Activated T-helper 2 cell treated with anti-CD3 and anti-CD28 coated beads, Interferon-gamma antibody, Interleukin-2, Interleukin-4, amounts not matched to agents 10 μg/mL and 5 μg/mL and 100 μg/mL, durations not matched to agents 14 hours and 24 hours and 36 hours (primary cell): ENCODE measurements at regions not wholly inside any gene's neighbourhood (a gene's known extent, or its start where the extent isn't known, plus 50 kb on each side); places are given as distances from the start of the nearest gene placed in this dataset.
"Not testable (repeated sequence)": the region's sequence is repeated elsewhere in the genome, so short reads cannot be mapped to it uniquely, and the experiment has no call there.

Experiments
- DNase-seq: peaks from one replicate; pipeline ENCODE4 v3.0.0; 2021; ENCODE audit warnings: low spot score
- H3K27ac Mint-ChIP-seq: one replicate; pipeline ENCODE4 v1.8.0; 2021; ENCODE audit warnings: mixed read lengths
- H3K27me3 Mint-ChIP-seq: one replicate; pipeline ENCODE4 v1.8.0; 2021; ENCODE audit warnings: low read depth, mixed read lengths
- H3K36me3 Mint-ChIP-seq: one replicate; pipeline ENCODE4 v1.8.0; 2021; ENCODE audit warnings: low read depth, mixed read lengths
- H3K4me1 Mint-ChIP-seq: one replicate; pipeline ENCODE4 v1.8.0; 2021; ENCODE audit warnings: low read depth, mixed read lengths
- H3K4me3 Mint-ChIP-seq: one replicate; pipeline ENCODE4 v1.8.0; 2021; ENCODE audit warnings: low read depth, mild to moderate bottlenecking, moderate library complexity, mixed read lengths
- H3K9me3 Mint-ChIP-seq: one replicate; pipeline ENCODE4 v1.8.0; 2021; ENCODE audit warnings: mixed read lengths
- intact Hi-C: fragments of 100-400 bp; cut with micrococcal nuclease; formaldehyde crosslinking; loops from one replicate; pipeline ENCODE4 v1.15.1; 2023

DNA sequence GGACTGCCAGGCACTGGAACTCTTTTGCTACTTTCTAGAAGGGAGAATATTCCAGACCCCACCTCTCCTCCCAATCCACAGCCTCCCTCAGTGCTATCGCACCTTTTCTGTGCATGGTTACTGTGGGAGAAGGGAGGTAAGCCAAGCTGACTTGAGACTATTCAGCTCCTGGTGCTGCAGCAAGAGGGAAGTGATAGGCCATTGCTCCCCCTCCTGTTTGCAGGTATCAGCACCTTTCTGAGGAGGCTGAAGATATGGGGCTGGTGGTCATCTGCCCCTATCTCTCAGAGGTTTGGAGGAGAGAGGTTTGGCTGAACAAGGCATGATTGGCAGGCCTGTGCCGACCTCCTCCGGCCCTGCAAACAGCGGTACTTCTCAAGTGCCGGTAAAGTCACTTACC lies 103.3 kb upstream of the GATB start:
- peaks cover 5% of the 10 kb centered on the region for H3K9me3 Mint-ChIP-seq
- H3K27me3 Mint-ChIP-seq = peaks cover 9% of the 10 kb centered on the region

DNA sequence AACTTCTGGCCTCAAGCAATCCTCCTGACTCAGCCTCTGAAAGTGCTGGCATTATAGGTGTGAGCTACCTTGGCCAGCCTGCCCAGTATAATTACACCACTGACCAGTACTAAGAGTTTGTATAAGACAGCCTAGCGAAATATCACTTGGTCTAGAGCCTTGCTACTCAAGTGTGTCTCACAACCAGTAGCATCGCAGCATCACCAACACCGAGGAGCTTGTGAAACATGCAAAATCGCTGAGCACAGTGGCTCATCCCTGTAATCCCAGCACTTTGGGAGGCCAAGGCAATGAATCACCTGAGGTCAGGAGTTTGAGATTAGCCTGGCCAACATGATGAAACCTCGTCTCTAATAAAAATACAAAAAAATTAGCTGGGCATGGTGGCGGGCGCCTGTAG lies 102.0 kb upstream of the GATB start:
- H3K36me3 Mint-ChIP-seq = no peaks in the 10 kb centered on the region
- no peak overlapping the region for H3K4me3 Mint-ChIP-seq
- H3K9me3 Mint-ChIP-seq = peaks cover 2% of the 10 kb centered on the region
- intact Hi-C loops = no loop called here
- peaks cover 12% of the 10 kb centered on the region for H3K27me3 Mint-ChIP-seq
- H3K4me1 Mint-ChIP-seq = no peaks in the 10 kb centered on the region
- no peak for DNase-seq
- H3K27ac Mint-ChIP-seq = no peak overlapping the region

More for the DNA sequence above, 103.3 kb upstream of the GATB start:
- intact Hi-C loops = no loop called here
- Mint-ChIP-seq H3K4me1 (no peaks in the 10 kb centered on the region), H3K4me3 (no peak overlapping the region), H3K36me3 (no peaks in the 10 kb centered on the region), H3K27ac (no peak overlapping the region)
- DNase-seq = no peak

DNA sequence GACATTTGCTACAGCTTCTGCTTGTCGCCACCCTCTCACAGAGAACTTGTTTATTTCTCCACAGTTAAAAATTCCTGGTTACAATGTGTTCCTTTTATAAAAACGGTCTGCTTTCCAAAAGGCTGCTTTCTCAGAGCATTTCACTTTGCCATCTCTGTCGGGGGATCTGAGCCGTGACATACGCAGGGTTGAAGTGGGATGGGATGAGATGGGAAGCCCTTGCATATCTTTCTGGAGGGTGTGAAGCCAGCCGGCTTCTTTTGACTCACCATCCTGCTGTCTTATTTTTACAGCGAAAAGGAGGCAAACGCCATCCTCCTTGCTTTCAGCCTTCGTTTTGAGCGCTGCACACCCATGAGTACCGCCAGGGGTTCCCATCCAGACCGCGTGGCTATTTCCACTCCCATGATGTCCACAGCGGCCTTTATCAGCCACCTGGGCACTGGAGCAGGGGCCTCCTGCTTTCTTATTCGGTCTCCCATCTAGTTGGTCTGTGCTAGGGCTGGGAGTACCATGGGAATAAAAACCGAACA lies 99.8 kb upstream of the GATB start:
- no peak overlapping the region for H3K4me3 Mint-ChIP-seq
- peaks cover 7% of the 10 kb centered on the region for H3K27me3 Mint-ChIP-seq
- H3K4me1 Mint-ChIP-seq = no peaks in the 10 kb centered on the region
- no peak overlapping the region for H3K27ac Mint-ChIP-seq
- H3K36me3 Mint-ChIP-seq = no peaks in the 10 kb centered on the region
- no peak for DNase-seq
- H3K9me3 Mint-ChIP-seq = no peaks in the 10 kb centered on the region
- intact Hi-C loops = no loop called here

DNA sequence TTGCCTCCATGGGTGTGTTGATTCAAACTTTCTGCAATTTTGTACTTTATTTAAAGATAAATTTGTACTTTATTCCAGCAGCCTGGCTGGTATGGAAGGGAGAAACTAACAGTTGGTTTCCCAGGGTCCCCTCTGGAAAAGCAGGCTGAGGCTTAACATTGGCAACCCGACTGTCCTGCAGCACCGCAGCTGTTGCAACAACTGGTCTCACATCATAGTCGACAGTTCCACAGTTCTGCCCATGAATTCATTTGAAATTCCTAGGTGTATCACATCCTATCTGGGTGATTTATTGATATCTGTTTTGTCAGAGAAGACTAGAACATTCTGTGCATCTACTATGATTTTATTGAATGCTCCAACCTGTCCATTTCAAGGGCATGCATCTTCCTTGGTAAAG lies 98.8 kb upstream of the GATB start:
- no peak for DNase-seq
- Mint-ChIP-seq H3K4me1 (no peaks in the 10 kb centered on the region), H3K9me3 (no peaks in the 10 kb centered on the region), H3K27ac (no peak overlapping the region), H3K4me3 (no peak overlapping the region), H3K36me3 (no peaks in the 10 kb centered on the region), H3K27me3 (peaks cover 4% of the 10 kb centered on the region)
- intact Hi-C loops = no loop called here

DNA sequence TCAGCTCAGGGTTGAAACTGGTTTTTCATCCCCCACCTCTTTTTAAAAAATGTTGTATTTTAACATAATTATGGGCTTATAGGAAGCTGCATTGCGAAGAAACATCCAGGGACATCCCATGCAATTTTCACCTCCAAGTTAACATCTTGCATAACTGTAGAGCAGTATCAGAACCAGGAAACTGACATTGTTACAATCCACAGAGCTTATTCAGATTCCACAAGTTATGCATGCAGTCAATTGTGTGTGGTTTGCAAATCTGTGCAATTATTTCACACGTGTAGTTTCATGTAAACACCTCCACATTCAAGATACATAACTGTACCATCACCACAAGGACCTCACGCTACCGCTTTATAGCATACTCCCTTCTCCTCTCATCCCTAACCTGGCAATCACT lies 97.5 kb upstream of the GATB start:
- Mint-ChIP-seq H3K27me3 (peaks cover 7% of the 10 kb centered on the region), H3K9me3 (no peaks in the 10 kb centered on the region), H3K4me3 (no peak overlapping the region), H3K36me3 (no peaks in the 10 kb centered on the region), H3K4me1 (no peaks in the 10 kb centered on the region), H3K27ac (no peak overlapping the region)
- intact Hi-C loops = no loop called here
- no peak for DNase-seq

DNA sequence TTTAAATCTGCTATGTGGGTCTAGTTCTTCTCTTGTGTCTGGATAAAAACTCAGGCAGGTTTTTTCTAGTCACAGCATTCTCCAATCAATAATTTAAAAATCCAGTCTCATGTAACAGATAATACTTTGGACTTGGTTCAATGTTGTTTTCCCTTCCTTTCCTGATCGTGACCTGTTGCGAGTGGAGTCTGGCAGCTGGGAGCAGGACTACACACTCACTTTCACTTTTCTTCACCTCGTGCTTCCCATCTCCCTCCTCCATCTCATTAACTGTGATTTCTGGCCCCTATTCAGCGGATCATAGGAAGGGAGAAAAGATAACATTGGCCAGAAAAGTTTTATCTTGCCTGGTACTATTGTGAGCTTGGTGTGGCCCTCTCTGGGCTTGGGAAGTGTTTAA lies 96.6 kb upstream of the GATB start:
- Mint-ChIP-seq H3K27me3 (peaks cover 7% of the 10 kb centered on the region), H3K27ac (no peak overlapping the region), H3K4me1 (no peaks in the 10 kb centered on the region), H3K9me3 (no peaks in the 10 kb centered on the region), H3K4me3 (no peak overlapping the region), H3K36me3 (no peaks in the 10 kb centered on the region)
- DNase-seq = no peak
- intact Hi-C loops = no loop called here

DNA sequence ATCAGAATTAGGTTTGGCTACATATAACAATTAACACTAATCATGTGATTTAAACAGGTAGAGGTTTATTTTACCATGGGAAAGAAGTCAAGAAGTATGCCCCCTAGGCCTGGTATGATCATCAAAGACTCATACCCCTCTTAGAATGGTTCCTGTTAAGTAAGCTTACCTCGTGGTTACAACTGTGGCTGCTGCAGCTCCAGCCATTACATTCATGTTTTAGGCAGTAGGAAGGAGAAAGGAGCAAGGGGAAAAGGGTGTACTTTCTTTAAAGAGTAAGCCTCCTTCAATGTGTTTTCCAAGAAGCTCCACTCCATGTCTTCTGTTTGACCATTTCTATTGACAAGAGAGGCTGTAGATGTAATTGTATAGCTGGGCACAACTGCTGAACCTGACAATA lies 94.9 kb upstream of the GATB start:
- Mint-ChIP-seq H3K36me3 (no peaks in the 10 kb centered on the region), H3K9me3 (no peaks in the 10 kb centered on the region), H3K27me3 (peaks cover 14% of the 10 kb centered on the region), H3K27ac (no peak overlapping the region), H3K4me3 (no peak overlapping the region), H3K4me1 (no peaks in the 10 kb centered on the region)
- intact Hi-C loops = no loop called here
- DNase-seq = no peak

DNA sequence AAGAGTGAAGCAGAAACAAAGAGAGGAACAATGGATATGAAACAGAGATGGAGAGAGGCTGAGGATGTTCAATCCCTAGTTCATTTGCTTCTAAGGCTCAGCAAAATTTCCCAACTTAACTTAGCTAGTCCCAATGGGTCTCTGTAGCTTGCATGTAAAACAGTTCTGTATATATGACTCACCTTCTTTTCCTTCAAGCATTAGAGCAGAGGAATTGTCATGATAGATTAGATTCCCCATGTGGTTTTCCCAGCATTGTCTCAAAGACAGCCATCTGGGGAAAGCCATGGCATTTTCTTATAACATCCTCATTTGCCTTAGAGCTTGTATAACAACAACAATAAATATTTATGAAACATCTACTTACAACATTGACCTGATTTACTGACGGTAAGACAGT lies 93.9 kb upstream of the GATB start:
- no peaks in the 10 kb centered on the region for H3K9me3 Mint-ChIP-seq
- intact Hi-C loops = no loop called here
- DNase-seq = no peak
- no peaks in the 10 kb centered on the region for H3K4me1 Mint-ChIP-seq
- peaks cover 15% of the 10 kb centered on the region for H3K27me3 Mint-ChIP-seq
- H3K36me3 Mint-ChIP-seq = no peaks in the 10 kb centered on the region
- H3K4me3 Mint-ChIP-seq = no peak overlapping the region
- no peak overlapping the region for H3K27ac Mint-ChIP-seq

DNA sequence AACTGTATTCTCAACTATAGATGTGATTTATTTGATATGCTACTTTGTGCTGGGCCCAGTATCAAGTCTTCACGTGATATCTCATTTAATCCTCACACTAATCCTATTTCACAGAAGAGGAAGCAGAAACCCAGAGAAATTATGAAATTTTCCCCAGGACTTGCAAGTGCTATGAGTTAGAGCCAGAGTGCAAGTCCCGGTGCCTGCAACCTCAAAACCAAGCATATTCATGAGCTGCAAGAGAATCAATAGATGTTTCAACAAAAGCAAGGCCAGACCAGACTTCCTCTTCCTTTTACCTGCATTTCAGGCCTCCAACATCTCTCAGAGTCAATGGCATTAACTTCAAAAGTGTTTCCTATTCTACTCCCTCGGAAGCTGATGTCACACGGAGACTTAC lies 92.2 kb upstream of the GATB start:
- no peaks in the 10 kb centered on the region for H3K4me1 Mint-ChIP-seq
- DNase-seq = no peak
- no peaks in the 10 kb centered on the region for H3K9me3 Mint-ChIP-seq
- no peaks in the 10 kb centered on the region for H3K36me3 Mint-ChIP-seq
- intact Hi-C loops = no loop called here
- H3K27me3 Mint-ChIP-seq = peaks cover 19% of the 10 kb centered on the region
- no peak overlapping the region for H3K27ac Mint-ChIP-seq
- no peak overlapping the region for H3K4me3 Mint-ChIP-seq

DNA sequence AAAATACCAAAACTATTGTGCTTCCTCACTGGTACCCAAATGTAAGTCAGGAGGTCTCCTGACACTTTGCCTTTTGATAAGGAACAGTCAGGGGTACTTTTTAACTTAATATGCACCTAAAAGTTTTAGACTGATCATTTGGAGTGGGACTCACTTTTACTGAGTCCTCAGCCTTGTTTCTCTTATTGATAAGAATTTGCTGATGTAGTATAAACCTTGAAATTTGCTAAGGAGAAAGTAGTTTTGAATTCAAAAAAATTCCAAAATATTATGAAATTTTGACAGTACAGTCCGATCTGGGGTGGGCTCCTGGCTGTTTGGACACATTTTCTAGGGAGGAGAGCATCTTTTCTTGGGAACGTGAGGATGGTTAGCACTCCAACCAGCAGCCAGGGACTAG lies 91.4 kb upstream of the GATB start:
- H3K4me3 Mint-ChIP-seq = no peak overlapping the region
- H3K27ac Mint-ChIP-seq = no peak overlapping the region
- H3K27me3 Mint-ChIP-seq = peaks cover 23% of the 10 kb centered on the region
- no peaks in the 10 kb centered on the region for H3K9me3 Mint-ChIP-seq
- intact Hi-C loops = no loop called here
- H3K36me3 Mint-ChIP-seq = no peaks in the 10 kb centered on the region
- H3K4me1 Mint-ChIP-seq = no peaks in the 10 kb centered on the region
- DNase-seq = no peak

DNA sequence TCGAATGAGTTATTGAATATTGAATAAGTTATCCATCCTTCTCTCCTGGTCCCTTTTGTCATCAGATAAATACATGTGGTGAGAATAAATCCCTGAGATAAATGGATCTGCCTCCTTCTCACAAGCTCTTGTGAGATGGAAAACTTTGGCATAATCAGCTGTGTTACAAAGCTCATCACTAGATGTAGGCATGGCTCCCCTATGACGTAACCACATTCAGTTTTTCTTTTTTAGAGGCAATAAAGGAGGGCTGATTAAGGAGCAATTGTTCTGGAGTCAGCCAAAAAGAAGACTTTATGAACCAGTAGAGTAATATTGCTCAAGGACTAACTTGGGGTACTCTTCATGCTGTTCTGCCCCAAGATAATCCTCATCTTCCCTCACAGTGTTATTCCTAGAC lies 90.5 kb upstream of the GATB start:
- Mint-ChIP-seq H3K27ac (no peak overlapping the region), H3K36me3 (no peaks in the 10 kb centered on the region), H3K4me3 (no peak overlapping the region), H3K4me1 (no peaks in the 10 kb centered on the region), H3K27me3 (peaks cover 23% of the 10 kb centered on the region), H3K9me3 (no peaks in the 10 kb centered on the region)
- no peak for DNase-seq
- intact Hi-C loops = no loop called here

DNA sequence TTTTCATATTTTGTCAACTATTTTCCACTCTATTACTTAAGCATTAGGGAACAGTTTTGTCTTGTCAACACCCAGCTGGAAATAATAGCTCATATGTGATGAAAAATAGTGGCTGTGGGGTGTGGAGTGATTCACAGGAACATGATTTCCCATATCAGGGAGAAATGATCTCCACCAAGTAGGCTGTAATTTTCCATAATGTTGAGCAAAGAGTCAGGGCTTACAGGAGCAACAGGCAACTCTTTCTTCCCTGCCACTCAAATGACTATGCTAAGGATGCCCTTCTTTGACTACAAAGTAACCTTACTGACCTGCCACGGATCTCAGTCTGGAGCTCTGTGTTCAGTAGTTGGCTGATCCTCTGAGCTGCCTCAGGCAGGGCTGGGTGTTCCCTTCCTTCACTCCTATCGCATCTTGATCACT lies 90.0 kb upstream of the GATB start:
- Mint-ChIP-seq H3K36me3 (no peaks in the 10 kb centered on the region), H3K27me3 (peaks cover 23% of the 10 kb centered on the region), H3K27ac (no peak overlapping the region), H3K4me3 (no peak overlapping the region), H3K9me3 (no peaks in the 10 kb centered on the region), H3K4me1 (no peaks in the 10 kb centered on the region)
- intact Hi-C loops = no loop called here
- DNase-seq = no peak

DNA sequence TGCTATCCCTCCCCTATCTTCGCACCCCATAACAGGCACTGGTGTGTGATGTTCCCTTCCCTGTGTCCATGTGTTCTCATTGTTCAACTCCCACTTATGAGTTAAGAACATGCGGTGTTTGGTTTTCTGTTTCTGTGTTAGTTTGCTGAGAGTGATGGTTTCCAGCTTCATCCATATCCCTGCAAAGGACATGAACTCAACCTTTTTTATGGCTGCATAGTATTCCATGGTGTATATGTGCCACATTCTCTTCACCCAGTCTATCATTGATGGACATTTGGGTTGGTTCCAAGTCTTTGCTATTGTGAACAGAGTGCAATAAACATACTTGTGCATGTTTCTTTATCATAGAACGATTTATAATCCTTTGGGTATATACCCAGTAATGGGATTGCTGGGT lies 84.7 kb upstream of the GATB start:
- H3K4me1 Mint-ChIP-seq, H3K9me3 Mint-ChIP-seq, H3K36me3 Mint-ChIP-seq, H3K27ac Mint-ChIP-seq, DNase-seq, H3K4me3 Mint-ChIP-seq, intact Hi-C loops: not testable (repeated sequence)
- peaks cover 13% of the 10 kb centered on the region for H3K27me3 Mint-ChIP-seq

DNA sequence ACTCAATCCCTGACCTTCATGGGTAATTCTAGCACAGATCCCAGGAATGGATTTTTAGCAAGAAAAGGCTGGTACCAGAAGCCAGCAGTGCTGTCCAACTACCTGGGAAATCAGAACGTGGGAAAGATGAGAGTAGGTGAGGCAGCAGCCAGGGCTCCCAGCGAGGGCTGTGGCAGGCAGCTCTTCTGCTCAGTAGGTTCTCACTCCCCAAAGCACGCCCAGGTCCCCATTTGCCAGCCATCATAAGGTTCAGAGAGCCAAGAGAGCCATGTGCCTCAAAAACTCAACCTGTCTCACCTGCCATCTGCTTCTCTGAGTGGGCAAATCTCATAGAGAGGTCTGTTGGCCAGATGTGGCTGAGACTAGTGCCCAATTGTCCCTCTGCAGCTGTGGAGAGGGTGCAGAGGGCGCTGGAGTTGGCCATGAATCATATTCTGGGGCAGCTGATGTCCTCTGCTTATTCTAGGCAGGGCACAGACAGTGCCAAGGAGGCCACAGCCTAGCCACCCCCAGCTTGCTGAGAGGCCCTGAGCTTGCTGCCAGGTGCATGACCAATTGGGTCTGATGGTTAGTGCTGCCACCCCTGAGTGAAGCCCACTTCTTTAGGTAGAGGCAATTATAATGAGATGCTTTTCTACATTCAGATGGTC lies 81.7 kb upstream of the GATB start:
- H3K27me3 Mint-ChIP-seq = peaks cover 9% of the 10 kb centered on the region
- H3K27ac Mint-ChIP-seq = no peak overlapping the region
- intact Hi-C loops = no loop called here
- H3K9me3 Mint-ChIP-seq = no peaks in the 10 kb centered on the region
- no peak overlapping the region for H3K4me3 Mint-ChIP-seq
- no peaks in the 10 kb centered on the region for H3K4me1 Mint-ChIP-seq
- DNase-seq = no peak
- no peaks in the 10 kb centered on the region for H3K36me3 Mint-ChIP-seq
